GM12878 (cell line): ENCODE measurements at regions not wholly inside any gene's neighbourhood (a gene's known extent, or its start where the extent isn't known, plus 50 kb on each side); places are given as distances from the start of the nearest gene placed in this dataset.

Experiments used
- ATAC-seq: fragments of 200-7000 bp; cut with Tn5 transposase; 3 replicates; pipeline ENCODE4 v1.9.1; 2020; ENCODE audit warnings: mild to moderate bottlenecking, moderate library complexity
- BruUV-seq: library from RNA; stranded (reverse); fragments of 400-500 nt; replicated peaks from 2 replicates; lab custom pipeline; 2021; lab: Mats Ljungman, UMichigan
- CTCF ChIA-PET: fragments of 300-600 bp; sonication (Branson Sonifier 250); formaldehyde crosslinking; extraction: SDS; loops from one replicate; lab custom pipeline; 2021; ENCODE audit warnings: inconsistent platforms; lab: Yijun Ruan, JAX
- POLR2A ChIA-PET: fragments of 350-600 bp; formaldehyde crosslinking; extraction: SDS; loops from one replicate; lab custom pipeline; 2021; ENCODE audit warnings: inconsistent platforms; lab: Charles Lee
- RAD21 ChIA-PET: fragments of 300-600 bp; sonication (Branson Sonifier 250); formaldehyde crosslinking; loops from one replicate; lab custom pipeline; 2023; ENCODE audit warnings: antibody characterized with exemption; ENCODE audit not compliant: unreplicated experiment; lab: Charles Lee
- SMC1A ChIA-PET: fragments of 300-600 bp; sonication (Branson Sonifier 250); formaldehyde crosslinking; loops from one replicate; lab custom pipeline; 2023; ENCODE audit not compliant: unreplicated experiment, uncharacterized antibody; lab: Charles Lee
- DNase-seq: peaks from one replicate; pipeline ENCODE4 v3.0.0-alpha.2; 2011; ENCODE audit warnings: low read depth, low spot score
- FAIRE-seq: peaks from 3 replicates; lab custom pipeline; 2011; peaks lifted over from hg19 to GRCh38; lab: Jason Lieb, UNC
- H2AFZ ChIP-seq: 2 replicates; pipeline ENCODE4 v1.6.0; 2011; ENCODE audit warnings: low read depth, low read length, control low read depth; ENCODE audit not compliant: control insufficient read depth
- H3K27ac ChIP-seq: 2 replicates; pipeline ENCODE4 v1.5.1; 2011; ENCODE audit warnings: control low read depth; ENCODE audit not compliant: control insufficient read depth, insufficient read depth
- H3K27me3 ChIP-seq, 2 experiments: replicated peaks in 1 of 2; 2 replicates each; pipeline versions ENCODE4 v1.6.0 to v1.6.1; 2011; ENCODE audit warnings: low read length in 1 of 2; ENCODE audit not compliant: control insufficient read depth in 2 of 2, insufficient read depth in 2 of 2
- H3K36me3 ChIP-seq, 2 experiments: 2 replicates each; pipeline ENCODE4 v1.5.1; 2011; ENCODE audit warnings: low read length in 1 of 2; ENCODE audit not compliant: control insufficient read depth in 2 of 2, insufficient read depth in 2 of 2
- H3K4me1 ChIP-seq: 2 replicates; pipeline ENCODE4 v1.6.1; 2011; ENCODE audit warnings: mild to moderate bottlenecking, low read length, moderate library complexity, mixed read lengths; ENCODE audit not compliant: control insufficient read depth, insufficient read depth
- H3K4me2 ChIP-seq: 2 replicates; pipeline ENCODE4 v1.6.0; 2011; ENCODE audit warnings: control low read depth; ENCODE audit not compliant: control insufficient read depth, insufficient read depth
- H3K4me3 ChIP-seq: fragments of 200-600 bp; sonication (generic); 2 replicates; pipeline ENCODE4 v1.5.1; 2016
- H3K79me2 ChIP-seq: 2 replicates; pipeline ENCODE4 v1.6.0; 2011; ENCODE audit warnings: low read length; ENCODE audit not compliant: control insufficient read depth, insufficient read depth
- H3K9ac ChIP-seq: 2 replicates; pipeline ENCODE4 v1.8.0; 2011; ENCODE audit warnings: low read length, control low read depth, mixed read lengths; ENCODE audit not compliant: control insufficient read depth, insufficient read depth
- H3K9me3 ChIP-seq: replicated peaks from 3 replicates; pipeline ENCODE4 v1.5.1; 2011; ENCODE audit warnings: mild to moderate bottlenecking, low read length; ENCODE audit not compliant: control insufficient read depth, insufficient read depth
- H4K20me1 ChIP-seq: 2 replicates; pipeline ENCODE4 v1.6.0; 2011; ENCODE audit not compliant: control insufficient read depth, insufficient read depth
- BRCA1 ChIP-seq: IDR thresholded peaks from 2 replicates; pipeline ENCODE4 v1.6.1; 2011; ENCODE audit warnings: low read depth, low read length, improper control_type of control experiment
- CHD1 ChIP-seq: IDR thresholded peaks from 2 replicates; pipeline ENCODE4 v1.6.1; 2012; ENCODE audit warnings: low read depth, low read length, improper control_type of control experiment
- CHD4 ChIP-seq: fragments of 200-600 bp; sonication (generic); IDR thresholded peaks from 2 replicates; pipeline ENCODE4 v1.6.1; 2016; ENCODE audit warnings: mild to moderate bottlenecking
- HDAC6 ChIP-seq: fragments of 200-600 bp; sonication (generic); IDR thresholded peaks from one replicate; pipeline ENCODE4 v1.8.0; 2017; ENCODE audit warnings: antibody characterized with exemption; ENCODE audit not compliant: unreplicated experiment
- HDGF ChIP-seq: fragments of 450-650 bp; IDR thresholded peaks from 2 replicates; pipeline ENCODE4 v1.6.1; 2016; ENCODE audit warnings: antibody characterized with exemption
- MEF2B ChIP-seq: fragments of 450-650 bp; IDR thresholded peaks from 2 replicates; pipeline ENCODE4 v1.6.1; 2018; ENCODE audit warnings: mild to moderate bottlenecking, moderate library complexity; ENCODE audit not compliant: partially characterized antibody, poor library complexity, severe bottlenecking
- RAD21 ChIP-seq: IDR thresholded peaks from 2 replicates; pipeline ENCODE4 v1.6.1; 2011; ENCODE audit warnings: mild to moderate bottlenecking, low read depth, low read length, moderate library complexity; ENCODE audit not compliant: insufficient read depth
- SMAD1 ChIP-seq: fragments of 450-650 bp; IDR thresholded peaks from 2 replicates; pipeline ENCODE4 v1.6.1; 2018; ENCODE audit warnings: mild to moderate bottlenecking, low read depth; ENCODE audit not compliant: partially characterized antibody
- SREBF1 ChIP-seq: IDR thresholded peaks from 2 replicates; pipeline ENCODE4 v1.6.1; 2012; ENCODE audit warnings: mild to moderate bottlenecking, low read length
- SRF ChIP-seq, 2 experiments: IDR thresholded peaks; 2 replicates each; pipeline ENCODE4 v1.6.1; 2011; ENCODE audit warnings: low read depth in 2 of 2, low read length in 2 of 2, mild to moderate bottlenecking in 1 of 2, moderate library complexity in 1 of 2
- STAT3 ChIP-seq: IDR thresholded peaks from 2 replicates; pipeline ENCODE4 v1.6.1; 2011; ENCODE audit warnings: low read depth, low read length, improper control_type of control experiment
- WRNIP1 ChIP-seq: IDR thresholded peaks from 2 replicates; pipeline ENCODE4 v1.6.1; 2011; ENCODE audit warnings: low read depth, low read length, improper control_type of control experiment, borderline replicate concordance
- WGBS: methylation state at CpG from one replicate; pipeline ENCODE4 v1.1.6; 2016; ENCODE audit warnings: low lambda C conversion rate; ENCODE audit not compliant: insufficient replicate concordance, insufficient coverage; ENCODE audit errors: missing lambda C conversion rate; 5-methylcytosine and 5-hydroxymethylcytosine counted together
- in situ Hi-C: fragments of 300-500 bp; cut with MboI; formaldehyde crosslinking; loops from 9 replicates; pipeline ENCODE4 v1.14.3; 2018; ENCODE audit warnings: mixed read lengths
- intact Hi-C: fragments of 100-400 bp; cut with micrococcal nuclease; formaldehyde crosslinking; loops from one replicate; pipeline ENCODE4 v1.14.2; 2022; ENCODE audit not compliant: unreplicated experiment
- TF ChIP-seq, protein P1 (sequence below): fragments of 450-650 bp; IDR thresholded peaks from 2 replicates; pipeline ENCODE4 v1.6.1; 2016; ENCODE audit warnings: mild to moderate bottlenecking, moderate library complexity, borderline replicate concordance
- TF ChIP-seq, protein P2 (sequence below): fragments of 450-650 bp; IDR thresholded peaks from 2 replicates; pipeline ENCODE4 v1.6.1; 2017; ENCODE audit warnings: mild to moderate bottlenecking

DNA sequence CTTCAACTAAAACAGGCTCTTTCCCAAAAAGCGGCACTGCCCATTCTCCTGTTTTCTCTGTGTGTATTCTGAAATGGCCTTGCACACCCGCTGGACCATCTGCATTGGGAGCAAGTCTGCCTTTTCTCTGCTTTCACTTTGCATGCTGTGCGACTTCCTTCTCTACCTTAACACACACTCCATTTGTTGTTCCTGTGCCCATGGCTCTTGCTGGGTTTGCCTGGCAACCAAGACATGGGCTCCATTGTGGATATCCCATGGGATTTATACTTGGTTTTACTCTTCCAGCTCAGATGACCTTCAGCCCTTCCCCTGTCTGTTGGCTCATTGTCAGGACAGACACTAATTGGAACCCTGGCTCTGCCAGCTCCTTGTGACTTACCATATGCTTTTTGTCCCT, 465.3 kb downstream of the REEP3 start:
- FAIRE-seq (no peak), DNase-seq (no peak), ATAC-seq (no peak)
- Histone ChIP-seq H4K20me1 (no peaks in the 10 kb centered on the region), H3K9ac (no peak overlapping the region), H3K4me3 (no peak overlapping the region), H3K27ac (no peak overlapping the region), H3K36me3 (no peaks in the 10 kb centered on the region), H3K27me3 (no peaks in the 10 kb centered on the region), H3K79me2 (no peaks in the 10 kb centered on the region), H3K4me2 (no peak overlapping the region), H3K9me3 (no peaks in the 10 kb centered on the region; the same call in 2 of the 3 replicates), H3K4me1 (no peaks in the 10 kb centered on the region), H2AFZ (no peak overlapping the region)
- in situ Hi-C loops, result no loop called here
- no TSS peak for BruUV-seq
- TF ChIP-seq HDGF (no peak), SMAD1 (no peak), RAD21 (no peak), CHD4 (no peak), BRCA1 (no peak), HDAC6 (no peak), MEF2B (no peak)
- 4% methylated on average over 3 of the region's 3 CpGs for WGBS
- SMC1A ChIA-PET, result interaction anchor here (0.9 kb wide), 1 partner anchor 9 kb away, joined by 3 read pairs; no protein-coding TSS in a partner anchor
- intact Hi-C loops, result no loop called here
- POLR2A ChIA-PET, result no interaction called here
- CTCF ChIA-PET, result interaction anchor here (1.6 kb wide), 1 partner anchor 9 kb away, joined by 6 read pairs; no protein-coding TSS in a partner anchor
- RAD21 ChIA-PET, result no interaction called here

DNA sequence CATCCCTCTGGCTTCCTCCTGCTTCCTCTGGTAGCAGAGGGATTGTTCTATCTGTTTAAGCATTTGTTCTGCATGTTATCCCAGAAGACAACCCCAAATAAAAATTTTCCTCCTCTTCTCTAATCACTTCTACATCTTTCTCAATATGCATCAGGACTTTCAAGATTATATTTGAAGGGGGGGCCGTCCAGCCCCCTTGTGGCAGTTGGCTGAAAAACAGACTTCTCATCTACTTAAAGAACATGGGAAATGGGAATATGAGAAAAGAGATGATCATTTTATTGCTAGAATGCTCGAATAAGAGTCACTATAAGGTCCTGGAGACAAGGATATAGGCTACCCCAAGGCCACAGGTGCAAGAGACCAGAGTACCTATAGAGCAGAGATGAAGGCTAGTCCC, 466.0 kb downstream of the REEP3 start:
- 0% methylated on average over 2 of the region's 2 CpGs for WGBS
- POLR2A ChIA-PET, result no interaction called here
- FAIRE-seq, result no peak
- Histone ChIP-seq H3K4me2 (no peak overlapping the region), H3K36me3 (no peaks in the 10 kb centered on the region), H2AFZ (no peak overlapping the region), H3K27me3 (no peaks in the 10 kb centered on the region), H3K9ac (no peak overlapping the region), H3K27ac (no peak overlapping the region), H3K9me3 (no peaks in the 10 kb centered on the region; the same call in 2 of the 3 replicates), H3K4me3 (no peak overlapping the region), H3K79me2 (no peaks in the 10 kb centered on the region), H4K20me1 (no peaks in the 10 kb centered on the region), H3K4me1 (no peaks in the 10 kb centered on the region)
- CTCF ChIA-PET, result interaction anchor here (1.6 kb wide), 1 partner anchor 10 kb away, joined by 6 read pairs; no protein-coding TSS in a partner anchor
- in situ Hi-C loops (no loop called here), intact Hi-C loops (no loop called here)
- BruUV-seq, result no TSS peak
- SMC1A ChIA-PET, result no interaction called here
- ATAC-seq, result no peak
- RAD21 ChIA-PET, result no interaction called here
- DNase-seq, result no peak
- TF ChIP-seq SREBF1 (no peak), WRNIP1 (no peak), SRF (IDR thresholded peaks at IDR 0.05; ENCODE audit: low read depth in 2 of 2, low read length in 2 of 2) (no peak), CHD1 (no peak), STAT3 (no peak)
- TF ChIP-seq, protein P1, sequence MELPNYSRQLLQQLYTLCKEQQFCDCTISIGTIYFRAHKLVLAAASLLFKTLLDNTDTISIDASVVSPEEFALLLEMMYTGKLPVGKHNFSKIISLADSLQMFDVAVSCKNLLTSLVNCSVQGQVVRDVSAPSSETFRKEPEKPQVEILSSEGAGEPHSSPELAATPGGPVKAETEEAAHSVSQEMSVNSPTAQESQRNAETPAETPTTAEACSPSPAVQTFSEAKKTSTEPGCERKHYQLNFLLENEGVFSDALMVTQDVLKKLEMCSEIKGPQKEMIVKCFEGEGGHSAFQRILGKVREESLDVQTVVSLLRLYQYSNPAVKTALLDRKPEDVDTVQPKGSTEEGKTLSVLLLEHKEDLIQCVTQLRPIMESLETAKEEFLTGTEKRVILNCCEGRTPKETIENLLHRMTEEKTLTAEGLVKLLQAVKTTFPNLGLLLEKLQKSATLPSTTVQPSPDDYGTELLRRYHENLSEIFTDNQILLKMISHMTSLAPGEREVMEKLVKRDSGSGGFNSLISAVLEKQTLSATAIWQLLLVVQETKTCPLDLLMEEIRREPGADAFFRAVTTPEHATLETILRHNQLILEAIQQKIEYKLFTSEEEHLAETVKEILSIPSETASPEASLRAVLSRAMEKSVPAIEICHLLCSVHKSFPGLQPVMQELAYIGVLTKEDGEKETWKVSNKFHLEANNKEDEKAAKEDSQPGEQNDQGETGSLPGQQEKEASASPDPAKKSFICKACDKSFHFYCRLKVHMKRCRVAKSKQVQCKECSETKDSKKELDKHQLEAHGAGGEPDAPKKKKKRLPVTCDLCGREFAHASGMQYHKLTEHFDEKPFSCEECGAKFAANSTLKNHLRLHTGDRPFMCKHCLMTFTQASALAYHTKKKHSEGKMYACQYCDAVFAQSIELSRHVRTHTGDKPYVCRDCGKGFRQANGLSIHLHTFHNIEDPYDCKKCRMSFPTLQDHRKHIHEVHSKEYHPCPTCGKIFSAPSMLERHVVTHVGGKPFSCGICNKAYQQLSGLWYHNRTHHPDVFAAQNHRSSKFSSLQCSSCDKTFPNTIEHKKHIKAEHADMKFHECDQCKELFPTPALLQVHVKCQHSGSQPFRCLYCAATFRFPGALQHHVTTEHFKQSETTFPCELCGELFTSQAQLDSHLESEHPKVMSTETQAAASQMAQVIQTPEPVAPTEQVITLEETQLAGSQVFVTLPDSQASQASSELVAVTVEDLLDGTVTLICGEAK, result no peak
- TF ChIP-seq, protein P2, sequence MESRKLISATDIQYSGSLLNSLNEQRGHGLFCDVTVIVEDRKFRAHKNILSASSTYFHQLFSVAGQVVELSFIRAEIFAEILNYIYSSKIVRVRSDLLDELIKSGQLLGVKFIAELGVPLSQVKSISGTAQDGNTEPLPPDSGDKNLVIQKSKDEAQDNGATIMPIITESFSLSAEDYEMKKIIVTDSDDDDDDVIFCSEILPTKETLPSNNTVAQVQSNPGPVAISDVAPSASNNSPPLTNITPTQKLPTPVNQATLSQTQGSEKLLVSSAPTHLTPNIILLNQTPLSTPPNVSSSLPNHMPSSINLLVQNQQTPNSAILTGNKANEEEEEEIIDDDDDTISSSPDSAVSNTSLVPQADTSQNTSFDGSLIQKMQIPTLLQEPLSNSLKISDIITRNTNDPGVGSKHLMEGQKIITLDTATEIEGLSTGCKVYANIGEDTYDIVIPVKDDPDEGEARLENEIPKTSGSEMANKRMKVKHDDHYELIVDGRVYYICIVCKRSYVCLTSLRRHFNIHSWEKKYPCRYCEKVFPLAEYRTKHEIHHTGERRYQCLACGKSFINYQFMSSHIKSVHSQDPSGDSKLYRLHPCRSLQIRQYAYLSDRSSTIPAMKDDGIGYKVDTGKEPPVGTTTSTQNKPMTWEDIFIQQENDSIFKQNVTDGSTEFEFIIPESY, result no peak
